Common myeloid progenitor, CD34-positive (primary cell): ENCODE measurements at regions not wholly inside any gene's neighbourhood (a gene's known extent, or its start where the extent isn't known, plus 50 kb on each side); places are given as distances from the start of the nearest gene placed in this dataset.
"Not testable (repeated sequence)": the region's sequence is repeated elsewhere in the genome, so short reads cannot be mapped to it uniquely, and the experiment has no call there.

ENCODE experiments used
- CTCF ChIA-PET: fragments of 350-600 bp; sonication (Branson Sonifier 250); formaldehyde crosslinking; loops from one replicate; lab custom pipeline; 2021; ENCODE audit warnings: antibody characterized with exemption; lab: Charles Lee
- POLR2A ChIA-PET: fragments of 350-600 bp; sonication (Branson Sonifier 250); formaldehyde crosslinking; loops from one replicate; lab custom pipeline; 2021; ENCODE audit warnings: antibody characterized with exemption; lab: Charles Lee
- DNase-seq, 3 donors: peaks; one replicate each; pipeline versions ENCODE4 v3.0.0 to v3.0.0-alpha.2; 2013
- H3K27ac ChIP-seq, 2 experiments: 1 replicate in 1 of 2; 2 replicates in 1 of 2; pipeline ENCODE4 v1.7.0; 2013; ENCODE audit warnings: inconsistent platforms in 2 of 2, low read length in 2 of 2, mild to moderate bottlenecking in 2 of 2, low read depth in 1 of 2, moderate library complexity in 1 of 2; ENCODE audit not compliant: severe bottlenecking in 2 of 2, insufficient read depth in 1 of 2, poor library complexity in 1 of 2
- H3K27me3 ChIP-seq, 5 experiments: replicated peaks in 2 of 5; 1 replicate in 3 of 5; 2 replicates in 2 of 5; pipeline versions ENCODE4 v1.6.1 to v1.7.0; 2013; ENCODE audit warnings: low read length in 4 of 5, mild to moderate bottlenecking in 2 of 5, moderate library complexity in 2 of 5, inconsistent platforms in 1 of 5; ENCODE audit not compliant: insufficient read depth in 5 of 5, control insufficient read depth in 4 of 5
- H3K36me3 ChIP-seq, 4 experiments: 1 replicate in 2 of 4; 2 replicates in 2 of 4; pipeline versions ENCODE4 v1.6.1 to v1.7.0; 2013; ENCODE audit warnings: low read length in 3 of 4, control low read depth in 1 of 4, mild to moderate bottlenecking in 1 of 4; ENCODE audit not compliant: control insufficient read depth in 4 of 4, insufficient read depth in 4 of 4
- H3K4me1 ChIP-seq, 4 experiments: 1 replicate in 3 of 4; 2 replicates in 1 of 4; pipeline versions ENCODE4 v1.6.1 to v1.7.1; 2013; ENCODE audit warnings: low read length in 3 of 4, mild to moderate bottlenecking in 3 of 4, control low read depth in 1 of 4, inconsistent platforms in 1 of 4, moderate library complexity in 1 of 4; ENCODE audit not compliant: control insufficient read depth in 4 of 4, insufficient read depth in 4 of 4; ENCODE audit errors: control extremely low read depth in 1 of 4
- H3K4me3 ChIP-seq, 7 experiments: 1 replicate in 4 of 7; 2 replicates in 3 of 7; pipeline versions ENCODE4 v1.5.1 to v1.7.0; 2013; ENCODE audit warnings: mild to moderate bottlenecking in 7 of 7, low read length in 6 of 7, moderate library complexity in 6 of 7, inconsistent platforms in 2 of 7, low read depth in 2 of 7, control low read depth in 1 of 7; ENCODE audit not compliant: insufficient read depth in 4 of 7, control insufficient read depth in 1 of 7; ENCODE audit errors: extremely low read depth in 1 of 7
- H3K9me3 ChIP-seq, 5 experiments: 1 replicate in 4 of 5; 2 replicates in 1 of 5; pipeline versions ENCODE4 v1.6.1 to v1.7.1; 2013; ENCODE audit warnings: low read length in 4 of 5, mild to moderate bottlenecking in 2 of 5, inconsistent platforms in 1 of 5, low read depth in 1 of 5, moderate library complexity in 1 of 5; ENCODE audit not compliant: control insufficient read depth in 4 of 5, insufficient read depth in 2 of 5; ENCODE audit errors: control extremely low read depth in 1 of 5
- WGBS: methylation state at CpG from one replicate; pipeline ENCODE4 v1.1.5; 2013; ENCODE audit not compliant: insufficient coverage; 5-methylcytosine and 5-hydroxymethylcytosine counted together

GRCh38 chr6:3672339-3672738, 79.2 kb downstream of the PXDC1 start:
- H3K4me1 ChIP-seq, H3K9me3 ChIP-seq, DNase-seq, H3K27me3 ChIP-seq, H3K36me3 ChIP-seq, H3K4me3 ChIP-seq, POLR2A ChIA-PET, H3K27ac ChIP-seq, CTCF ChIA-PET: not testable (repeated sequence)
- WGBS = no CpG with 5 or more reads among the region's 4 CpGs

DNA sequence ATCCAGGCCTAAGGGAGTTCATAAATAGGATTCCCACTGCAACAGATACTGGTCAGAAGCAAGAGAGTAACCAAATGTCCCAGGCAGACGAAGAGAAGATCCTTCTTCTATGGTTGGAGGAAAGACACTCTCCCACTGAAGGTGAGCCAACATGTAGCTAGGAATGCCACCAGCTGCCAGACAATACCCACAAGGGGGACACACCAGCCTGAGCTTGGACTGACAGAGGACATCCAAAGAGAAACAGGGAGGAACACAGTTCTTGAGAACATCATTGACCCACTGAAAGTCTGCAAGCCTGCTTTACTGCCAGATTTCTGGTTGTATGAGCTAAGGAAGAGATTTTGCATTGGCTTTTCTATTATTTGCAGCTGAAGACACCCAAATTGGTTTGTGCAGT, 80.1 kb downstream of the PXDC1 start:
- WGBS = 100% methylated on average over 1 of the region's 1 CpG
- Histone ChIP-seq H3K4me1 (no peaks in the 10 kb centered on the region), H3K36me3 (no peaks in the 10 kb centered on the region), H3K9me3 (peaks cover 0 to 6% (median 1%) of the 10 kb centered on the region in 5 experiments), H3K27me3 (no peaks in the 10 kb centered on the region), H3K27ac (no peak overlapping the region), H3K4me3 (no peak overlapping the region)
- ChIA-PET POLR2A (no interaction called here), CTCF (no interaction called here)
- no peak for DNase-seq

GRCh38 chr6:3670356-3670755, 81.2 kb downstream of the PXDC1 start:
- no peaks in the 10 kb centered on the region for H3K4me1 ChIP-seq
- no peak overlapping the region for H3K4me3 ChIP-seq
- H3K27me3 ChIP-seq = no peaks in the 10 kb centered on the region
- H3K9me3 ChIP-seq = peaks cover 0 to 6% (median 1%) of the 10 kb centered on the region in 5 experiments
- WGBS = no CpG with 5 or more reads among the region's 1 CpG
- no peaks in the 10 kb centered on the region for H3K36me3 ChIP-seq
- H3K27ac ChIP-seq = no peak overlapping the region
- no peak for DNase-seq
- CTCF ChIA-PET = interaction anchor here (1.3 kb wide), 1 partner anchor 62 kb away, joined by 3 read pairs; no protein-coding TSS in a partner anchor
- POLR2A ChIA-PET = no interaction called here

DNA sequence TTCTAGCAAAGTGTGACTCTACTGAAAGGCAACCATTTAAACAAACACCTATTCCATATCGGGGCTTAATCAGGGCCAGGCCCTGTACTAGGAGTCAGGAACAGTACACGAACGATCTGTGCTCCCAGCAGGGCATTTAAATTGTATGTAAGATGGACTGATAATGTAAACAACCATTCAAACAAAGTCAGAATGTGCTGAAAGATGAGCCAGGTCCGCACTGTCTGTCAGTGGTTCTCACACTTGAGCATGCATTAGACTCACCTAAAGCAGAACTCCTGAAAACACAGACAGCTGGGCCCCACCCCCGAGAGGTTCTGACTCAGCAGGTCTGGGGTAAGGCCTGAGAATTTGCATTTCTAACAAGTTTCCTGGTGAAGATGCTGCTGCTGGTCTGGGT, 81.6 kb downstream of the PXDC1 start:
- Histone ChIP-seq H3K36me3 (no peaks in the 10 kb centered on the region), H3K9me3 (peaks cover 0 to 6% (median 1%) of the 10 kb centered on the region in 5 experiments), H3K27me3 (no peaks in the 10 kb centered on the region), H3K4me3 (no peak overlapping the region), H3K4me1 (no peaks in the 10 kb centered on the region), H3K27ac (no peak overlapping the region)
- ChIA-PET CTCF (interaction anchor here (1.3 kb wide), 1 partner anchor 63 kb away, joined by 3 read pairs; no protein-coding TSS in a partner anchor), POLR2A (no interaction called here)
- no peak for DNase-seq
- WGBS = 85% methylated on average over 4 of the region's 5 CpGs

- CTCF ChIA-PET = no interaction called here
- no peak for DNase-seq
- POLR2A ChIA-PET = no interaction called here
- H3K9me3 ChIP-seq = peaks cover 0 to 6% (median 1%) of the 10 kb centered on the region in 5 experiments
- no peaks in the 10 kb centered on the region for H3K36me3 ChIP-seq
- WGBS = no CpG with 5 or more reads among the region's 1 CpG
- H3K27ac ChIP-seq = no peak overlapping the region
- no peaks in the 10 kb centered on the region for H3K27me3 ChIP-seq
- no peak overlapping the region for H3K4me3 ChIP-seq
- no peaks in the 10 kb centered on the region for H3K4me1 ChIP-seq
These were observed 85.9 kb downstream of the PXDC1 start for GRCh38 chr6:3665608-3666007.

DNA sequence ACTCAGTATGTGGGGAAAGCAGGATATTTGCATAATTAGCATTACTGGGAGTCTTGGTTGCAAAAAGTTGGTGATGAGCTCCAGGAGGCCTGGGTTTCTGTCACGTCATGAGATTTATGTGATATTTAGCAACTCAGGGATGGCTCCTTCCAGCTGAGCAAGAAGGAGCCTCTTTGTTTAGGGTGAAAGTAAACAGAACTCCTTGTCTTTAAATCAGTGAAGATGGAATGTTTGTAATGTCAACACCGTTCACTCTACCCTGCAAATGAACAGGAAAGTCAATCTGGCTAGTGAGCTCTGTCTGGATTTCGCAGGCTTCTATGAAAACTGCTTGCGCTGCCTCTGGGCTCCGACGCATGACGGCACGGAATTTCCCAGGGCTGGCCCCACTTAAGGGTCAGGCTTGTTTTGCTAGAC, 86.9 kb downstream of the PXDC1 start:
- Histone ChIP-seq H3K27ac (no peak overlapping the region), H3K9me3 (peaks cover 0 to 6% (median 1%) of the 10 kb centered on the region in 5 experiments), H3K4me3 (no peak overlapping the region), H3K36me3 (no peaks in the 10 kb centered on the region), H3K4me1 (no peaks in the 10 kb centered on the region), H3K27me3 (no peaks in the 10 kb centered on the region)
- DNase-seq = no peak
- WGBS = 97% methylated on average over 8 of the region's 8 CpGs
- POLR2A ChIA-PET = no interaction called here
- CTCF ChIA-PET = no interaction called here

DNA sequence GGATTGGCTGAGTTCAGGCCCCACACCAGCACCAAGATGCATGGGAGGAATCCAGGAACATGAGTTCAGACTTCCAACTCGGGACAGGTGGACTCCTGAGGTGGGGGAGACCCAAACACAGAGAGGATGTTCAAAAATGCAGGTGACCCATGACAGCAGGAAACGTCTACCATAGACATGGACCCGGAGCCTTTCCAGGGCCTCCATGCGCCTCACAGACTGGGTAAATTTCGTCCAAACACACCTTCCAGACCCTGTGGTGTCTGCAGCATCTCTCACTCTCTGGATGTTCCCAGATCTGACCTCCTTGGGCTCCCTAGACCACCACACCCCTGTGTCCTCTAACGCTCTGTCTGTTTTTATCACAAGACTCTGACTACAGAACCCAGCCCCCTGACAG, 87.7 kb downstream of the PXDC1 start:
- DNase-seq = no peak
- Histone ChIP-seq H3K36me3 (no peaks in the 10 kb centered on the region), H3K9me3 (peaks cover 0 to under 1% (median 0%) of the 10 kb centered on the region in 5 experiments), H3K27me3 (no peaks in the 10 kb centered on the region), H3K4me3 (no peak overlapping the region), H3K4me1 (no peaks in the 10 kb centered on the region), H3K27ac (no peak overlapping the region)
- ChIA-PET POLR2A (no interaction called here), CTCF (no interaction called here)
- WGBS = 93% methylated on average over 5 of the region's 6 CpGs
